Ascending aorta (tissue), 2 donors: ENCODE measurements at regions not wholly inside any gene's neighbourhood (a gene's known extent, or its start where the extent isn't known, plus 50 kb on each side); places are given as distances from the start of the nearest gene placed in this dataset.

Experiments
- DNase-seq, 2 donors: peaks; one replicate each; pipeline ENCODE4 v3.0.0-alpha.2; 2019; ENCODE audit warnings: low spot score in 2 of 2
- H3K27ac ChIP-seq, 2 donors: fragments of 200-600 bp; sonication (generic); one replicate each; pipeline ENCODE4 v1.5.1; 2016 to 2017; ENCODE audit warnings: mild to moderate bottlenecking in 1 of 2
- H3K27me3 ChIP-seq: fragments of 200-600 bp; sonication (generic); one replicate; pipeline ENCODE4 v1.5.1; 2017
- H3K36me3 ChIP-seq, 2 donors: fragments of 200-600 bp; sonication (generic); one replicate each; pipeline ENCODE4 v1.5.1; 2016
- H3K4me1 ChIP-seq, 2 donors: fragments of 200-600 bp; sonication (generic); one replicate each; pipeline ENCODE4 v1.5.1; 2016 to 2017; ENCODE audit warnings: mild to moderate bottlenecking in 1 of 2
- H3K4me3 ChIP-seq, 2 donors: fragments of 200-600 bp; sonication (generic); one replicate each; pipeline ENCODE4 v1.5.1; 2016 to 2017; ENCODE audit warnings: mild to moderate bottlenecking in 1 of 2
- H3K9me3 ChIP-seq, 2 donors: fragments of 200-600 bp; sonication (generic); one replicate each; pipeline ENCODE4 v1.5.1; 2016
- intact Hi-C: fragments of 100-400 bp; cut with DNase I; formaldehyde crosslinking; loops from one replicate; pipeline ENCODE4 v1.15.1; 2023
- TF ChIP-seq, protein P1 (sequence below), 3 experiments: fragments of 200-600 bp in 2 of 3; fragments of 450-650 bp in 1 of 3; sonication (generic) in 2 of 3; IDR thresholded peaks; one replicate each; pipeline ENCODE4 v1.5.1; 2016 to 2019; ENCODE audit warnings: antibody characterized with exemption in 3 of 3, mild to moderate bottlenecking in 1 of 3, moderate library complexity in 1 of 3

GRCh38 chrX:39165773-39166172 lies 364.5 kb downstream of the MID1IP1 start:
- no peak overlapping the region for H3K4me3 ChIP-seq
- TF ChIP-seq, protein P1, sequence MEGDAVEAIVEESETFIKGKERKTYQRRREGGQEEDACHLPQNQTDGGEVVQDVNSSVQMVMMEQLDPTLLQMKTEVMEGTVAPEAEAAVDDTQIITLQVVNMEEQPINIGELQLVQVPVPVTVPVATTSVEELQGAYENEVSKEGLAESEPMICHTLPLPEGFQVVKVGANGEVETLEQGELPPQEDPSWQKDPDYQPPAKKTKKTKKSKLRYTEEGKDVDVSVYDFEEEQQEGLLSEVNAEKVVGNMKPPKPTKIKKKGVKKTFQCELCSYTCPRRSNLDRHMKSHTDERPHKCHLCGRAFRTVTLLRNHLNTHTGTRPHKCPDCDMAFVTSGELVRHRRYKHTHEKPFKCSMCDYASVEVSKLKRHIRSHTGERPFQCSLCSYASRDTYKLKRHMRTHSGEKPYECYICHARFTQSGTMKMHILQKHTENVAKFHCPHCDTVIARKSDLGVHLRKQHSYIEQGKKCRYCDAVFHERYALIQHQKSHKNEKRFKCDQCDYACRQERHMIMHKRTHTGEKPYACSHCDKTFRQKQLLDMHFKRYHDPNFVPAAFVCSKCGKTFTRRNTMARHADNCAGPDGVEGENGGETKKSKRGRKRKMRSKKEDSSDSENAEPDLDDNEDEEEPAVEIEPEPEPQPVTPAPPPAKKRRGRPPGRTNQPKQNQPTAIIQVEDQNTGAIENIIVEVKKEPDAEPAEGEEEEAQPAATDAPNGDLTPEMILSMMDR (IDR thresholded peaks at IDR 0.05) = no peak
- no peaks in the 10 kb centered on the region for H3K36me3 ChIP-seq
- no peak for DNase-seq
- no peaks in the 10 kb centered on the region for H3K27me3 ChIP-seq
- no peak overlapping the region for H3K27ac ChIP-seq
- intact Hi-C loops = no loop called here
- no peaks in the 10 kb centered on the region for H3K9me3 ChIP-seq
- H3K4me1 ChIP-seq = no peaks in the 10 kb centered on the region

DNA sequence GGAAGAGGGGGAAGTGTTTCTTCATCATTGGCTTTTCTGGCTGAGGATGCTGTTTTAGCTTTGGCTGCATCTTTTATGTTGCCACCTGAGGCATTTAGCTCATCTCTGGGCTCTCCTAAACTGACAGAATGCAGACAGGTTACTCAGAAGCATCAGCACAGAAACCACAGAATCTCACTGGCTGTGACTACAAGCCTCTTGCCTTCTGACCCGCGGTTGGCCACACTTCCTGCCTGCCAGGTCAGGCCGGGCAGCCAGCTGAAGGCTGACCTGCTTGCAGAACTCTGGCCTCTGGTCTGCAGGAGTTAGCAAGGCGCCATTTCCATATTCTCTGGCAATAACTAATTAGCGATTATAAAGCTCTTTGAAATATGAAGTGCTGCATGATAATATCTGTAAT lies 366.5 kb downstream of the MID1IP1 start:
- DNase-seq = no peak
- TF ChIP-seq, protein P1 (IDR thresholded peaks at IDR 0.05) = no peak
- Histone ChIP-seq H3K9me3 (no peaks in the 10 kb centered on the region), H3K4me1 (no peaks in the 10 kb centered on the region), H3K36me3 (no peaks in the 10 kb centered on the region), H3K27me3 (no peaks in the 10 kb centered on the region), H3K4me3 (no peak overlapping the region), H3K27ac (no peak overlapping the region)
- intact Hi-C loops = no loop called here

GRCh38 chrX:39168609-39169008 lies 367.4 kb downstream of the MID1IP1 start:
- H3K27me3 ChIP-seq = no peaks in the 10 kb centered on the region
- TF ChIP-seq, protein P1 (IDR thresholded peaks at IDR 0.05) = no peak
- intact Hi-C loops = no loop called here
- H3K4me1 ChIP-seq = no peaks in the 10 kb centered on the region
- no peak overlapping the region for H3K27ac ChIP-seq
- H3K9me3 ChIP-seq = no peaks in the 10 kb centered on the region
- H3K4me3 ChIP-seq = no peak overlapping the region
- no peak for DNase-seq
- no peaks in the 10 kb centered on the region for H3K36me3 ChIP-seq

DNA sequence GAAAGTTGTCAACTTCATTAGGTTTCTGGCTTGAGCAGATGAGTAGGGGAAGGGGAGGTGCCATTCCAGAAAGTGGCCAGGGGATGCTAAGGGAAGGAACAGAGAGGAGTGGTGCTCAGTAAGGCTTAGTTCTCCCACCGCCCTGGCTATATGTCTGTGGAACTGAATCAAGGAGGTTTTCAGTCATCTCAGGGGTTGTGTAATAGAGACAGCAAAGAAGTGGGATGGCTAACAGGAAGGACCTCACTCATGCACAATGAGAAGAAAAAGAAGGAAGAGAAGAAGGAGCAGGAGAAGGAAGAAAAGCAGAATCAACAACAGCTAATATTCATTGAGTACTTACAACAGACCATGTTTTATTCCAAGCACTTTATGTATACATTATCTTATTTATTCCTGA lies 368.7 kb downstream of the MID1IP1 start:
- no peak overlapping the region for H3K4me3 ChIP-seq
- no peaks in the 10 kb centered on the region for H3K27me3 ChIP-seq
- no peaks in the 10 kb centered on the region for H3K36me3 ChIP-seq
- no peak overlapping the region for H3K27ac ChIP-seq
- H3K9me3 ChIP-seq = no peaks in the 10 kb centered on the region
- intact Hi-C loops = no loop called here
- no peak for DNase-seq
- TF ChIP-seq, protein P1 (IDR thresholded peaks at IDR 0.05) = no peak
- H3K4me1 ChIP-seq = no peaks in the 10 kb centered on the region

DNA sequence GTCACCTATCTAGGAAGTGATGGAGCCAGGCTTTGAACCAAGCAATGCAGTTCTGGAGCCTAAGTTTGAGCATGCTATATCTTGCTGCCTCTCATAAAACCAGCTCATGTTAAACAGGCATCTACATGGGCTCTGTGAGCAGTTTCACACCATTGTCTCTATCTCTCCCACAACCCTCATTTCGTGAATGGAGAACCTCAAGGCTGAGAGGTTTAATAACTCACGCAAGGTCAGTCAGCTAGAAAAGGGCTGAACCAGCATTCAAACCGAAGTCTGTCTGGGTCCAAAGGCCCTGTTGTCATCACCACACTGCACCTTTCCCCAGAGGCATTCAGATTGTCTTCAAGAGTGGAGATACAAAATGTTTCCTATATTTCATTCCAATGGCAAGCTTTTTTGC lies 369.2 kb downstream of the MID1IP1 start:
- Histone ChIP-seq H3K4me3 (no peak overlapping the region), H3K4me1 (no peaks in the 10 kb centered on the region), H3K27me3 (no peaks in the 10 kb centered on the region), H3K27ac (no peak overlapping the region), H3K36me3 (no peaks in the 10 kb centered on the region), H3K9me3 (no peaks in the 10 kb centered on the region)
- TF ChIP-seq, protein P1 (IDR thresholded peaks at IDR 0.05) = no peak
- DNase-seq = no peak
- intact Hi-C loops = no loop called here

- H3K27ac ChIP-seq = no peak overlapping the region
- H3K4me1 ChIP-seq = no peaks in the 10 kb centered on the region
- DNase-seq = no peak
- no peak overlapping the region for H3K4me3 ChIP-seq
- H3K9me3 ChIP-seq = no peaks in the 10 kb centered on the region
- no peaks in the 10 kb centered on the region for H3K27me3 ChIP-seq
- TF ChIP-seq, protein P1 (IDR thresholded peaks at IDR 0.05) = no peak
- intact Hi-C loops = no loop called here
- H3K36me3 ChIP-seq = no peaks in the 10 kb centered on the region
These were observed 370.4 kb downstream of the MID1IP1 start for GRCh38 chrX:39171686-39172085.
